MM.1S (cell line): ENCODE measurements at regions not wholly inside any gene's neighbourhood (a gene's known extent, or its start where the extent isn't known, plus 50 kb on each side); places are given as distances from the start of the nearest gene placed in this dataset.

Experiments
- DNase-seq: peaks from one replicate; pipeline ENCODE4 v3.0.0-alpha.2; 2015
- H2AFZ ChIP-seq: fragments of 300-600 bp; sonication (generic); 2 replicates; pipeline ENCODE4 v1.6.0; 2016; ENCODE audit warnings: antibody characterized with exemption, low read length
- H3F3A ChIP-seq: fragments of 300-600 bp; sonication (generic); 2 replicates; pipeline ENCODE4 v1.6.1; 2016; ENCODE audit warnings: mild to moderate bottlenecking, antibody characterized with exemption, low read length, moderate library complexity, mixed read lengths; ENCODE audit not compliant: insufficient read depth
- H3K27ac ChIP-seq: fragments of 300-600 bp; sonication (generic); 2 replicates; pipeline ENCODE4 v1.5.1; 2016; ENCODE audit warnings: mild to moderate bottlenecking, low read length
- H3K27me3 ChIP-seq: fragments of 300-600 bp; sonication (generic); replicated peaks from 2 replicates; pipeline ENCODE4 v1.6.0; 2016; ENCODE audit warnings: low read length; ENCODE audit not compliant: insufficient read depth
- H3K36me3 ChIP-seq: fragments of 300-600 bp; sonication (generic); replicated peaks from 2 replicates; pipeline ENCODE4 v1.6.1; 2016; ENCODE audit warnings: mild to moderate bottlenecking, low read length, mixed read lengths; ENCODE audit not compliant: insufficient read depth
- H3K4me1 ChIP-seq: fragments of 300-600 bp; sonication (generic); 2 replicates; pipeline ENCODE4 v1.6.1; 2016; ENCODE audit warnings: low read length, mixed read lengths
- H3K4me2 ChIP-seq: fragments of 300-600 bp; sonication (generic); 2 replicates; pipeline ENCODE4 v1.6.0; 2016; ENCODE audit warnings: low read depth, low read length
- H3K4me3 ChIP-seq: fragments of 300-600 bp; sonication (generic); 2 replicates; pipeline ENCODE4 v1.5.1; 2016; ENCODE audit warnings: low read length, mixed read lengths
- H3K79me2 ChIP-seq: fragments of 300-600 bp; sonication (generic); 2 replicates; pipeline ENCODE4 v1.6.1; 2016; ENCODE audit warnings: mixed run types, low read length, mixed read lengths
- H3K9ac ChIP-seq: fragments of 300-600 bp; sonication (generic); 2 replicates; pipeline ENCODE4 v1.6.1; 2016; ENCODE audit warnings: low read length, mixed read lengths
- H3K9me2 ChIP-seq: fragments of 300-600 bp; sonication (generic); replicated peaks from 2 replicates; pipeline ENCODE4 v1.6.1; 2016; ENCODE audit warnings: mild to moderate bottlenecking, low read length, mixed read lengths; ENCODE audit not compliant: insufficient read depth
- H3K9me3 ChIP-seq: fragments of 300-600 bp; sonication (generic); replicated peaks from 2 replicates; pipeline ENCODE4 v1.6.1; 2016; ENCODE audit warnings: mild to moderate bottlenecking, low read length, mixed read lengths; ENCODE audit not compliant: insufficient read depth
- H4K20me1 ChIP-seq: fragments of 300-600 bp; sonication (generic); 2 replicates; pipeline ENCODE4 v1.6.1; 2016; ENCODE audit warnings: mild to moderate bottlenecking, low read length, moderate library complexity, mixed read lengths; ENCODE audit not compliant: insufficient read depth
- EZH2 ChIP-seq: fragments of 300-600 bp; sonication (generic); optimal IDR thresholded peaks from 2 replicates; pipeline ENCODE3; 2017; ENCODE audit warnings: low read depth, mild to moderate bottlenecking, antibody characterized with exemption, low read length, mixed read lengths
- EZH2phosphoT487 ChIP-seq: fragments of 300-600 bp; sonication (generic); IDR thresholded peaks from 2 replicates; pipeline ENCODE4 v1.6.1; 2018; ENCODE audit warnings: antibody characterized with exemption, low read length
- TF ChIP-seq, protein P1 (sequence below): fragments of 300-600 bp; sonication (generic); IDR thresholded peaks from 2 replicates; pipeline ENCODE4 v1.5.1; 2016; ENCODE audit warnings: antibody characterized with exemption, low read length, mixed read lengths

GRCh38 chr13:43959291-43959690, 79.6 kb downstream of the LACC1 start:
- Histone ChIP-seq H3K9me3 (no peaks in the 10 kb centered on the region), H3K4me1 (no peaks in the 10 kb centered on the region), H4K20me1 (no peaks in the 10 kb centered on the region), H3K79me2 (no peaks in the 10 kb centered on the region), H3K4me3 (no peak overlapping the region), H3K4me2 (no peak overlapping the region), H2AFZ (no peak overlapping the region), H3K27ac (no peak overlapping the region), H3K36me3 (no peaks in the 10 kb centered on the region), H3K9ac (no peak overlapping the region), H3K27me3 (no peaks in the 10 kb centered on the region), H3K9me2 (no peaks in the 10 kb centered on the region), H3F3A (no peaks in the 10 kb centered on the region)
- DNase-seq: no peak
- TF ChIP-seq EZH2: no peak
- TF ChIP-seq, protein P1, sequence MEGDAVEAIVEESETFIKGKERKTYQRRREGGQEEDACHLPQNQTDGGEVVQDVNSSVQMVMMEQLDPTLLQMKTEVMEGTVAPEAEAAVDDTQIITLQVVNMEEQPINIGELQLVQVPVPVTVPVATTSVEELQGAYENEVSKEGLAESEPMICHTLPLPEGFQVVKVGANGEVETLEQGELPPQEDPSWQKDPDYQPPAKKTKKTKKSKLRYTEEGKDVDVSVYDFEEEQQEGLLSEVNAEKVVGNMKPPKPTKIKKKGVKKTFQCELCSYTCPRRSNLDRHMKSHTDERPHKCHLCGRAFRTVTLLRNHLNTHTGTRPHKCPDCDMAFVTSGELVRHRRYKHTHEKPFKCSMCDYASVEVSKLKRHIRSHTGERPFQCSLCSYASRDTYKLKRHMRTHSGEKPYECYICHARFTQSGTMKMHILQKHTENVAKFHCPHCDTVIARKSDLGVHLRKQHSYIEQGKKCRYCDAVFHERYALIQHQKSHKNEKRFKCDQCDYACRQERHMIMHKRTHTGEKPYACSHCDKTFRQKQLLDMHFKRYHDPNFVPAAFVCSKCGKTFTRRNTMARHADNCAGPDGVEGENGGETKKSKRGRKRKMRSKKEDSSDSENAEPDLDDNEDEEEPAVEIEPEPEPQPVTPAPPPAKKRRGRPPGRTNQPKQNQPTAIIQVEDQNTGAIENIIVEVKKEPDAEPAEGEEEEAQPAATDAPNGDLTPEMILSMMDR: no peak
- TF ChIP-seq EZH2phosphoT487: no peak

GRCh38 chr13:43961909-43962308, 82.2 kb downstream of the LACC1 start:
- no peak for TF ChIP-seq EZH2
- TF ChIP-seq, protein P1: no peak
- TF ChIP-seq EZH2phosphoT487: no peak
- H3K4me1 ChIP-seq: no peaks in the 10 kb centered on the region
- no peak for DNase-seq

GRCh38 chr13:43963726-43964125, 84.0 kb downstream of the LACC1 start:
- DNase-seq: no peak
- H3K9me3 ChIP-seq: no peaks in the 10 kb centered on the region
- H4K20me1 ChIP-seq: no peaks in the 10 kb centered on the region
- H3K79me2 ChIP-seq: no peaks in the 10 kb centered on the region
- no peaks in the 10 kb centered on the region for H3K9me2 ChIP-seq
- H3F3A ChIP-seq: no peaks in the 10 kb centered on the region
- H3K4me1 ChIP-seq: no peaks in the 10 kb centered on the region
- H3K36me3 ChIP-seq: no peaks in the 10 kb centered on the region
- TF ChIP-seq EZH2 (no peak), EZH2phosphoT487 (no peak)
- TF ChIP-seq, protein P1: no peak
- no peaks in the 10 kb centered on the region for H3K27me3 ChIP-seq
- H3K4me2 ChIP-seq: no peak overlapping the region
- no peak overlapping the region for H3K4me3 ChIP-seq
- no peak overlapping the region for H2AFZ ChIP-seq
- H3K9ac ChIP-seq: no peak overlapping the region
- no peak overlapping the region for H3K27ac ChIP-seq

More at GRCh38 chr13:43961909-43962308, 82.2 kb downstream of the LACC1 start:
- Histone ChIP-seq H3K27ac (no peak overlapping the region), H3K4me3 (no peak overlapping the region), H4K20me1 (no peaks in the 10 kb centered on the region), H3K36me3 (no peaks in the 10 kb centered on the region), H3K4me2 (no peak overlapping the region), H3K9ac (no peak overlapping the region), H3K27me3 (no peaks in the 10 kb centered on the region), H3K79me2 (no peaks in the 10 kb centered on the region), H2AFZ (no peak overlapping the region), H3K9me2 (no peaks in the 10 kb centered on the region), H3K9me3 (no peaks in the 10 kb centered on the region), H3F3A (no peaks in the 10 kb centered on the region)
